Ishikawa (cell line): ENCODE measurements at regions not wholly inside any gene's neighbourhood (a gene's known extent, or its start where the extent isn't known, plus 50 kb on each side); places are given as distances from the start of the nearest gene placed in this dataset.

Source experiments
- CEBPB ChIP-seq: IDR thresholded peaks from 2 replicates; pipeline ENCODE4 v1.6.1; 2012
- CREB1 ChIP-seq: IDR thresholded peaks from 2 replicates; pipeline ENCODE4 v1.6.1; 2012; ENCODE audit warnings: low read depth
- EGR1 ChIP-seq: IDR thresholded peaks from 2 replicates; pipeline ENCODE4 v1.6.1; 2012
- EP300 ChIP-seq: IDR thresholded peaks from 2 replicates; pipeline ENCODE4 v1.6.1; 2012; ENCODE audit warnings: borderline replicate concordance
- FOXM1 ChIP-seq: IDR thresholded peaks from 2 replicates; pipeline ENCODE4 v1.6.1; 2012; ENCODE audit warnings: low read depth, borderline replicate concordance
- NFIC ChIP-seq: IDR thresholded peaks from 2 replicates; pipeline ENCODE4 v1.6.1; 2012
- RAD21 ChIP-seq: IDR thresholded peaks from 2 replicates; pipeline ENCODE4 v1.6.1; 2012; ENCODE audit warnings: low read depth
- TAF1 ChIP-seq: IDR thresholded peaks from 2 replicates; pipeline ENCODE4 v1.6.1; 2012; ENCODE audit warnings: low read depth, mild to moderate bottlenecking
- TCF12 ChIP-seq: IDR thresholded peaks from 2 replicates; pipeline ENCODE4 v1.6.1; 2012; ENCODE audit warnings: low read depth
- TEAD4 ChIP-seq: IDR thresholded peaks from 2 replicates; pipeline ENCODE4 v1.6.1; 2012
- YY1 ChIP-seq: IDR thresholded peaks from 2 replicates; pipeline ENCODE4 v1.6.1; 2012; ENCODE audit warnings: low read depth
- ZBTB7A ChIP-seq: IDR thresholded peaks from 2 replicates; pipeline ENCODE4 v1.6.1; 2012; ENCODE audit warnings: low read depth
- TF ChIP-seq, protein P1 (sequence below): IDR thresholded peaks from 2 replicates; pipeline ENCODE4 v1.6.1; 2012; ENCODE audit warnings: low read depth, mild to moderate bottlenecking
- TF ChIP-seq, protein P2 (sequence below): IDR thresholded peaks from 2 replicates; pipeline ENCODE4 v1.6.1; 2012
- TF ChIP-seq, protein P3 (sequence below): IDR thresholded peaks from 2 replicates; pipeline ENCODE4 v1.6.1; 2012

DNA sequence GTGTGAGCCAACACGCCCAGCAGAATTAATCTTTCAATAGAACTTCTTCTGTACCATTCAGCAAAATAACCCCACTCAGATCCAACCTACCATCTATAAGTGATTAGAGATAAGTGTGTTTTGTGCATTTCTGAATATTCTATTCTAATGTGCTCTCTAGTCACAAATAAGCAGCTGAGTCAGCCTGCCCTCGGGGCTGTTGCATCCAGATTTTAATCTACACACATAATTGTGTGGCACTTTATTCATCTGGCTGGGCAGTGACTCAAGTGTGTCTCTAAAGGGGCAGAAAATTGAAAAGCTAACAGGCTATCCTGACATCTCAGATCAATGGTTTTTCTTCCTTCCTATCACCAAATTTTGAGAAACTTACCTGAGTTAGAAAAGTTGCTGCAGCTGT is 60.3 kb downstream of the PRR15 start:
- TF ChIP-seq, protein P1, sequence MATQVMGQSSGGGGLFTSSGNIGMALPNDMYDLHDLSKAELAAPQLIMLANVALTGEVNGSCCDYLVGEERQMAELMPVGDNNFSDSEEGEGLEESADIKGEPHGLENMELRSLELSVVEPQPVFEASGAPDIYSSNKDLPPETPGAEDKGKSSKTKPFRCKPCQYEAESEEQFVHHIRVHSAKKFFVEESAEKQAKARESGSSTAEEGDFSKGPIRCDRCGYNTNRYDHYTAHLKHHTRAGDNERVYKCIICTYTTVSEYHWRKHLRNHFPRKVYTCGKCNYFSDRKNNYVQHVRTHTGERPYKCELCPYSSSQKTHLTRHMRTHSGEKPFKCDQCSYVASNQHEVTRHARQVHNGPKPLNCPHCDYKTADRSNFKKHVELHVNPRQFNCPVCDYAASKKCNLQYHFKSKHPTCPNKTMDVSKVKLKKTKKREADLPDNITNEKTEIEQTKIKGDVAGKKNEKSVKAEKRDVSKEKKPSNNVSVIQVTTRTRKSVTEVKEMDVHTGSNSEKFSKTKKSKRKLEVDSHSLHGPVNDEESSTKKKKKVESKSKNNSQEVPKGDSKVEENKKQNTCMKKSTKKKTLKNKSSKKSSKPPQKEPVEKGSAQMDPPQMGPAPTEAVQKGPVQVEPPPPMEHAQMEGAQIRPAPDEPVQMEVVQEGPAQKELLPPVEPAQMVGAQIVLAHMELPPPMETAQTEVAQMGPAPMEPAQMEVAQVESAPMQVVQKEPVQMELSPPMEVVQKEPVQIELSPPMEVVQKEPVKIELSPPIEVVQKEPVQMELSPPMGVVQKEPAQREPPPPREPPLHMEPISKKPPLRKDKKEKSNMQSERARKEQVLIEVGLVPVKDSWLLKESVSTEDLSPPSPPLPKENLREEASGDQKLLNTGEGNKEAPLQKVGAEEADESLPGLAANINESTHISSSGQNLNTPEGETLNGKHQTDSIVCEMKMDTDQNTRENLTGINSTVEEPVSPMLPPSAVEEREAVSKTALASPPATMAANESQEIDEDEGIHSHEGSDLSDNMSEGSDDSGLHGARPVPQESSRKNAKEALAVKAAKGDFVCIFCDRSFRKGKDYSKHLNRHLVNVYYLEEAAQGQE = no peak
- no peak for TF ChIP-seq NFIC
- TF ChIP-seq, protein P2, sequence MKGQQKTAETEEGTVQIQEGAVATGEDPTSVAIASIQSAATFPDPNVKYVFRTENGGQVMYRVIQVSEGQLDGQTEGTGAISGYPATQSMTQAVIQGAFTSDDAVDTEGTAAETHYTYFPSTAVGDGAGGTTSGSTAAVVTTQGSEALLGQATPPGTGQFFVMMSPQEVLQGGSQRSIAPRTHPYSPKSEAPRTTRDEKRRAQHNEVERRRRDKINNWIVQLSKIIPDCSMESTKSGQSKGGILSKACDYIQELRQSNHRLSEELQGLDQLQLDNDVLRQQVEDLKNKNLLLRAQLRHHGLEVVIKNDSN = no peak
- no peak for TF ChIP-seq ZBTB7A
- TF ChIP-seq CEBPB = no peak
- TF ChIP-seq TCF12 = no peak

DNA sequence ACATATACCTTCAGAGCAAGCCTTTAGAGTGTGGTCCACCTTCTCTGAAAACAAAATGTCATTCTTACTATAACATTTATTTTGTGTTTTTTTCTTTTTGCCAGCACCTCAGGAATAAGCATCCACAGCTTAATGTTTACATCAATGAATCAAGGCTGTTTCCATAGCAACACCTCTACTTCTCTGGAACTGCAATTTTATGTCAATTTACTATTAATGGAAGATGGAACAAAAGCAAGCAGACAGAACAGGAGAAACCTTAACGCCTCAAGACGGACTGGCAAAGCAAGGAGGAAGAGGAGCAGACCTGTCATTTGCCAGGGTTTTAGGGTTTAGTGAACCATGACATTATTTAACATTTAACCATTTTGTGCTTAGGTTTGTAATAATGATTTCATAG is 63.1 kb downstream of the PRR15 start:
- TF ChIP-seq CREB1 (no peak), NFIC (no peak), EP300 (no peak), RAD21 (no peak), TCF12 (no peak), FOXM1 (no peak), TEAD4 (no peak), YY1 (no peak), EGR1 (no peak), ZBTB7A (no peak), TAF1 (no peak), CEBPB (no peak)
- TF ChIP-seq, protein P2 = no peak
- TF ChIP-seq, protein P1 = no peak
- TF ChIP-seq, protein P3, sequence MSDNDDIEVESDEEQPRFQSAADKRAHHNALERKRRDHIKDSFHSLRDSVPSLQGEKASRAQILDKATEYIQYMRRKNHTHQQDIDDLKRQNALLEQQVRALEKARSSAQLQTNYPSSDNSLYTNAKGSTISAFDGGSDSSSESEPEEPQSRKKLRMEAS = no peak

DNA sequence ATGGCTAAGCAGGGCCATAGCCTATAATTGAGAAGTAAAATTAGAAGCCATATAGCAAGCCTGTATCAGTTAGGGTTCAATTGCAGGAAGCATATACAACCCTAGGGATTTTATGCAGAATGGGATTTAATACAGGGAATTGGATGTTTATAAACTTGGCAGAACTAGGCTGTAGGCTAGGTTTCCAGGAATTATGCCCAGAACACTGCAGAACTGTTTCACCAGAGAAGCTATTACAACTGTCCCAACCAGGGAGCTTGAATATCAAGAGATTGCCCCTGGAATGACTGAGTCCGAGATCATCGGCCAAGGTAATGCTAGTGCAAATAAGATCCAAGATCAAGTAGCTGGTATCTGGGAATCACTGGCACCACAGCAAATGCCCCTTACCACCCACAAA is 64.0 kb downstream of the PRR15 start:
- TF ChIP-seq, protein P1 = no peak
- TF ChIP-seq, protein P3 = no peak
- TF ChIP-seq TCF12 (no peak), TAF1 (no peak), YY1 (no peak), EP300 (no peak), ZBTB7A (no peak)

DNA sequence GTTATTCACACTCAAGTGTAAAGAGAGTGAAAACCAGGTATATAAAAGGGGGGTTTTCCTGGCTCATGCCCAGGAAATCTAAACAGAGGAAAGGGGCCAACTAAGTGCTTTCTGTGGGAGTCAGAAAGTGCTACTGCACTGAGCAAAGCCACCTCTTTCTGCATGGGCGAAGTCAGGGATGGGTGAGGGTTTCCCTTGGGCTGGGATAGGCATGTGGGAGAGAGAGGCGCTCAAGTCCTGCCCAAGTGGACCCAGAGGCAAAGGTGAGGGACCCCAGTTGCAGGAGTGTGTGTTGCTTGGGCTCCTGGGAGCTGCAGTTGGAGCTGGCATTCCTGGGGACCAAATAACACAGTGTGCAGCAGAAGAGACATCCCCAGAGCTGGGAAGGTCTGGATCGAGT is 65.9 kb downstream of the PRR15 start:
- TF ChIP-seq ZBTB7A (no peak), TCF12 (no peak), EGR1 (no peak), CREB1 (no peak), EP300 (no peak), TEAD4 (no peak), RAD21 (no peak), YY1 (no peak), TAF1 (no peak), CEBPB (no peak)
- TF ChIP-seq, protein P3 = no peak
- TF ChIP-seq, protein P1 = no peak
